NCI-H345 treated with DMSO at 0.1 percent for 48 hours (cell line): ENCODE measurements at regions not wholly inside any gene's neighbourhood (a gene's known extent, or its start where the extent isn't known, plus 50 kb on each side); places are given as distances from the start of the nearest gene placed in this dataset.

ENCODE experiments used
- DNase-seq: peaks from one replicate; lab custom pipeline; 2025; ENCODE audit not compliant: unreplicated experiment; lab: John Stamatoyannopoulos, UW

- DNase-seq, result no peak
Measured at GRCh38 chr5:72036951-72037350, 70.3 kb upstream of the MAP1B start.

GRCh38 chr5:72040513-72040912 lies 66.8 kb upstream of the MAP1B start:
- no peak for DNase-seq

- no peak for DNase-seq
Measured at GRCh38 chr5:72041654-72042053, 65.6 kb upstream of the MAP1B start.

- DNase-seq, result no peak
Measured at GRCh38 chr5:72042097-72042496, 65.2 kb upstream of the MAP1B start.

GRCh38 chr5:72045692-72046091 lies 61.6 kb upstream of the MAP1B start:
- no peak for DNase-seq

- DNase-seq, result no peak
Measured at GRCh38 chr5:72046106-72046505, 61.2 kb upstream of the MAP1B start.

GRCh38 chr5:72055636-72056035 lies 51.6 kb upstream of the MAP1B start:
- no peak for DNase-seq
